Karpas-422 (cell line): ENCODE measurements at regions not wholly inside any gene's neighbourhood (a gene's known extent, or its start where the extent isn't known, plus 50 kb on each side); places are given as distances from the start of the nearest gene placed in this dataset.

Experiments used
- DNase-seq: peaks from one replicate; pipeline ENCODE4 v3.0.0-alpha.2; 2015
- H2AFZ ChIP-seq: fragments of 200-600 bp; sonication (generic); 2 replicates; pipeline ENCODE4 v1.6.1; 2014; ENCODE audit warnings: antibody characterized with exemption, low read length, mixed read lengths
- H3K27ac ChIP-seq: fragments of 200-600 bp; sonication (generic); 2 replicates; pipeline ENCODE4 v1.5.1; 2014; ENCODE audit warnings: mild to moderate bottlenecking, low read length, moderate library complexity
- H3K27me3 ChIP-seq: fragments of 200-600 bp; sonication (generic); 2 replicates; pipeline ENCODE4 v1.6.1; 2014; ENCODE audit warnings: low read length, mixed read lengths
- H3K36me3 ChIP-seq: fragments of 200-600 bp; sonication (generic); 2 replicates; pipeline ENCODE4 v1.6.1; 2014; ENCODE audit warnings: low read length, mixed read lengths; ENCODE audit not compliant: insufficient read depth
- H3K4me1 ChIP-seq: fragments of 200-600 bp; sonication (generic); 2 replicates; pipeline ENCODE4 v1.6.1; 2014; ENCODE audit warnings: mild to moderate bottlenecking, low read length, mixed read lengths
- H3K4me2 ChIP-seq: fragments of 200-600 bp; sonication (generic); 2 replicates; pipeline ENCODE4 v1.6.1; 2014; ENCODE audit warnings: low read length, low read depth, mild to moderate bottlenecking; ENCODE audit not compliant: poor library complexity, severe bottlenecking
- H3K4me3 ChIP-seq: fragments of 200-600 bp; sonication (generic); 2 replicates; pipeline ENCODE4 v1.5.1; 2014; ENCODE audit warnings: mild to moderate bottlenecking, antibody characterized with exemption, low read length, mixed read lengths
- H3K79me2 ChIP-seq: fragments of 200-600 bp; sonication (generic); 2 replicates; pipeline ENCODE4 v1.6.1; 2014; ENCODE audit warnings: mild to moderate bottlenecking, low read length, mixed read lengths
- H3K9ac ChIP-seq: fragments of 200-600 bp; sonication (generic); 2 replicates; pipeline ENCODE4 v1.6.0; 2014; ENCODE audit warnings: low read length
- H3K9me2 ChIP-seq: fragments of 200-600 bp; sonication (generic), shearing (Covaris generic); replicated peaks from 2 replicates; pipeline ENCODE4 v1.6.0; 2014; ENCODE audit warnings: mild to moderate bottlenecking, low read length, moderate library complexity; ENCODE audit not compliant: insufficient read depth
- H3K9me3 ChIP-seq: fragments of 300-700, 200-600 bp; sonication (generic); 2 replicates; pipeline ENCODE4 v1.6.1; 2014; ENCODE audit warnings: low read length, mixed read lengths
- H4K20me1 ChIP-seq: fragments of 200-600 bp; sonication (generic); 2 replicates; pipeline ENCODE4 v1.6.1; 2014; ENCODE audit warnings: mild to moderate bottlenecking, antibody characterized with exemption, low read length, low read depth; ENCODE audit not compliant: insufficient read depth

DNA sequence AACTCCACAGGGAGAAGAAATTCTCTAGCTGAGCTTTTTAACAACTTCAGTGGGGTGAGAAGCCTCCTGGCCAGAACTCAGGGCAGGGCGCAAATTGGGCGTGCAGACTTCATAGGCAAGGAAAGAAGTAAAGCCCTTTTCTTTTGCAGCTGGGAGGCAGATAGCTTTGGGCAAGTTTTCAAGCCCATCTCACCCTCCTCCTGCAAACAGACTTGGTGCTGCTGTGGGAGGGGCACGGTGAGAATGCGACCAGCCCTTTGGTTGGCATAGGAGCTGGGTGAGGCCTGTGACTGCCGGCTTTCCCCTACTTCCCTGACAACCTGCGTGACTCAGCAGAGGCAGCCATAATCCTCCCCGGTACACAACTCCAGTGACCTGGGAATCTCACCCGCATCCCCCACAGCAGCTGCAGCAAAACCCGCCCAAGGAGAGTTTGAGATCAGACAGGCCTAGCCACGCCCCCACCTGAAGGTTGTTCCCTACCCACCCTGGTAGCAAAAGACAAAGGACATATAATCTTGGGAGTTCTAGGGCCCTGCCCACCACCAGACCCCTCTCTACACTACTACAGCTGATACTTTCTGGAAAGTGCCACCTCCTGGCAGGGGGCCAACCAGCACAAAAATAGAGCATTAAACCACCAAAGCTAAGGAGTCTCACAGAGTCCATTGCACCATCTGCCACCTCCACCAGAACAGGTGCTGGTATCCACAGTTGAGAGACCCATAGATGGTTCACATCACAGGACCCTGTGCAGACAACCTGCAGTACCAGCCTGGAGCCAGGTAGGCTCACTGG, 195.5 kb upstream of the CCL2 start:
- no peak overlapping the region for H3K4me3 ChIP-seq
- no peaks in the 10 kb centered on the region for H3K79me2 ChIP-seq
- H3K4me1 ChIP-seq: no peaks in the 10 kb centered on the region
- H2AFZ ChIP-seq: no peak overlapping the region
- H3K4me2 ChIP-seq: no peak overlapping the region
- H3K9ac ChIP-seq: no peak overlapping the region
- H3K9me3 ChIP-seq: no peaks in the 10 kb centered on the region
- H3K9me2 ChIP-seq: no peaks in the 10 kb centered on the region
- H4K20me1 ChIP-seq: no peaks in the 10 kb centered on the region
- no peaks in the 10 kb centered on the region for H3K27me3 ChIP-seq
- no peak overlapping the region for H3K27ac ChIP-seq
- DNase-seq: no peak
- H3K36me3 ChIP-seq: no peaks in the 10 kb centered on the region

- Histone ChIP-seq H3K36me3 (no peaks in the 10 kb centered on the region), H3K9me3 (no peaks in the 10 kb centered on the region), H2AFZ (no peak overlapping the region), H3K27me3 (peaks cover 2% of the 10 kb centered on the region; the same call in 1 of the 2 replicates), H3K27ac (no peak overlapping the region), H3K9me2 (no peaks in the 10 kb centered on the region), H3K4me2 (no peak overlapping the region), H3K4me3 (no peak overlapping the region), H4K20me1 (no peaks in the 10 kb centered on the region), H3K4me1 (no peaks in the 10 kb centered on the region), H3K79me2 (no peaks in the 10 kb centered on the region), H3K9ac (no peak overlapping the region)
- DNase-seq: no peak
Observed at GRCh38 chr17:34066528-34066927, 188.6 kb upstream of the CCL2 start.

GRCh38 chr17:34067011-34067410, 188.1 kb upstream of the CCL2 start:
- H2AFZ ChIP-seq: no peak overlapping the region
- no peaks in the 10 kb centered on the region for H3K36me3 ChIP-seq
- DNase-seq: no peak
- no peaks in the 10 kb centered on the region for H3K9me3 ChIP-seq
- no peaks in the 10 kb centered on the region for H3K9me2 ChIP-seq
- no peak overlapping the region for H3K4me2 ChIP-seq
- H3K9ac ChIP-seq: no peak overlapping the region
- H3K79me2 ChIP-seq: no peaks in the 10 kb centered on the region
- H3K27ac ChIP-seq: no peak overlapping the region
- H4K20me1 ChIP-seq: no peaks in the 10 kb centered on the region
- H3K27me3 ChIP-seq: peaks cover 2% of the 10 kb centered on the region; the same call in 1 of the 2 replicates
- H3K4me1 ChIP-seq: no peaks in the 10 kb centered on the region
- H3K4me3 ChIP-seq: no peak overlapping the region

DNA sequence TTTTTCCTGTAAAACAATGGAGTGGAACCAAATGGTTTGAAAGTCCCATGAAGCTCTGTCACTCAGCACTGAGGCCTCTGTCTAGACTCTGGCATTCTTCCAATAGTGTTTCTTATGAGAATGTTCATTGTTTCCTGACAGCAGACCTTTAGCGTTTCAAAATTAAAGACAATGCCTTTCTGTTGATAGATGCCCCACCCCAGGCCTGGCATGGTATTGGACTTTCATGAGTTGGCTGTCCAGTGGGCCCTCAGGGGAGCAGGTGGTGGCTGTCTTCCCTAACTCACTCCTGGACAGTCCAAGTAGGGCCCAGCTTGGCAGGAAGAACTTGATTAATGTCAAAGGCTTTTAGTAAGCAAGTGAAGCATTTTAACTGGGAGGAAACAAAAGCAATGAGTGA, 186.5 kb upstream of the CCL2 start:
- H3K27me3 ChIP-seq: peaks cover 2% of the 10 kb centered on the region; the same call in 1 of the 2 replicates
- no peaks in the 10 kb centered on the region for H3K9me3 ChIP-seq
- H3K4me2 ChIP-seq: no peak overlapping the region
- H3K4me3 ChIP-seq: no peak overlapping the region
- H2AFZ ChIP-seq: no peak overlapping the region
- no peaks in the 10 kb centered on the region for H3K79me2 ChIP-seq
- DNase-seq: no peak
- H3K9ac ChIP-seq: no peak overlapping the region
- H3K9me2 ChIP-seq: no peaks in the 10 kb centered on the region
- H4K20me1 ChIP-seq: no peaks in the 10 kb centered on the region
- no peaks in the 10 kb centered on the region for H3K4me1 ChIP-seq
- no peaks in the 10 kb centered on the region for H3K36me3 ChIP-seq
- no peak overlapping the region for H3K27ac ChIP-seq

- H3K9me2 ChIP-seq: no peaks in the 10 kb centered on the region
- no peaks in the 10 kb centered on the region for H3K4me1 ChIP-seq
- no peak overlapping the region for H3K27ac ChIP-seq
- H3K9me3 ChIP-seq: no peaks in the 10 kb centered on the region
- H3K4me2 ChIP-seq: no peak overlapping the region
- H3K79me2 ChIP-seq: no peaks in the 10 kb centered on the region
- no peak for DNase-seq
- no peak overlapping the region for H2AFZ ChIP-seq
- H3K4me3 ChIP-seq: no peak overlapping the region
- no peaks in the 10 kb centered on the region for H4K20me1 ChIP-seq
- H3K36me3 ChIP-seq: no peaks in the 10 kb centered on the region
- no peak overlapping the region for H3K9ac ChIP-seq
- H3K27me3 ChIP-seq: peaks cover 2% of the 10 kb centered on the region; the same call in 1 of the 2 replicates
Observed at GRCh38 chr17:34070712-34071111, 184.4 kb upstream of the CCL2 start.

DNA sequence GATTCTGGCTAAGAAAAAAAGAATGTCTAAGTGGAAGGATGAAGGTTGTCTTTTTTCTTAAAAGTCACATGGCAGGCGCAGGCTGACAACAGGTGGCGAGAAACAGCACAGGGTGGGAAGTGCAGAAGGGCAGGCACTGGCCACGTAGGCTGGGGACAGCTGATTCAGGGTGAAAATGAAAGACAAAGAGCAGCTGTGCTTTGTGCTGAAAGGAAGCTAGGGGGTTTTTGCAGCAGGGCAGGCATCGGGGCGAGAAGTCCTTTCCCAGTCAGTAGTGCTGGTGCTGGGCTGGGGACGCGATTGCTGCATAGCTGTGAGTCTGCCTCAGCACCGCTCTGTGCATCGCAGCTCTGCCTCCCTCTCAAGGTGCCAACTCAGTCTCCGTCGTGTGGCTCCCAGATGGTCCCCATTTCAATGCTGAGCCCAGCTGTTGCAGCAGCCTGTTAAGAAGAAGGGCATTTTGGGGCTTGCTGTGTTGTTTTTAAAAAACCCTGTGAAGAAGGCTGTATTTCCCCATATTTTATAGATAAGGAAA, 183.1 kb upstream of the CCL2 start:
- Histone ChIP-seq H3K27me3 (no peaks in the 10 kb centered on the region), H3K27ac (no peak overlapping the region), H3K9ac (no peak overlapping the region), H3K36me3 (no peaks in the 10 kb centered on the region), H3K9me2 (no peaks in the 10 kb centered on the region), H3K79me2 (no peaks in the 10 kb centered on the region), H3K4me2 (no peak overlapping the region), H2AFZ (no peak overlapping the region), H4K20me1 (no peaks in the 10 kb centered on the region), H3K9me3 (no peaks in the 10 kb centered on the region), H3K4me1 (no peaks in the 10 kb centered on the region), H3K4me3 (no peak overlapping the region)
- DNase-seq: no peak

- H3K9ac ChIP-seq: no peak overlapping the region
- H3K36me3 ChIP-seq: no peaks in the 10 kb centered on the region
- H3K9me2 ChIP-seq: no peaks in the 10 kb centered on the region
- H3K27me3 ChIP-seq: no peaks in the 10 kb centered on the region
- H3K4me1 ChIP-seq: no peaks in the 10 kb centered on the region
- H2AFZ ChIP-seq: no peak overlapping the region
- no peak for DNase-seq
- no peaks in the 10 kb centered on the region for H4K20me1 ChIP-seq
- no peak overlapping the region for H3K27ac ChIP-seq
- no peak overlapping the region for H3K4me3 ChIP-seq
- no peaks in the 10 kb centered on the region for H3K79me2 ChIP-seq
- no peak overlapping the region for H3K4me2 ChIP-seq
- H3K9me3 ChIP-seq: no peaks in the 10 kb centered on the region
Observed at GRCh38 chr17:34075076-34075475, 180.0 kb upstream of the CCL2 start.

DNA sequence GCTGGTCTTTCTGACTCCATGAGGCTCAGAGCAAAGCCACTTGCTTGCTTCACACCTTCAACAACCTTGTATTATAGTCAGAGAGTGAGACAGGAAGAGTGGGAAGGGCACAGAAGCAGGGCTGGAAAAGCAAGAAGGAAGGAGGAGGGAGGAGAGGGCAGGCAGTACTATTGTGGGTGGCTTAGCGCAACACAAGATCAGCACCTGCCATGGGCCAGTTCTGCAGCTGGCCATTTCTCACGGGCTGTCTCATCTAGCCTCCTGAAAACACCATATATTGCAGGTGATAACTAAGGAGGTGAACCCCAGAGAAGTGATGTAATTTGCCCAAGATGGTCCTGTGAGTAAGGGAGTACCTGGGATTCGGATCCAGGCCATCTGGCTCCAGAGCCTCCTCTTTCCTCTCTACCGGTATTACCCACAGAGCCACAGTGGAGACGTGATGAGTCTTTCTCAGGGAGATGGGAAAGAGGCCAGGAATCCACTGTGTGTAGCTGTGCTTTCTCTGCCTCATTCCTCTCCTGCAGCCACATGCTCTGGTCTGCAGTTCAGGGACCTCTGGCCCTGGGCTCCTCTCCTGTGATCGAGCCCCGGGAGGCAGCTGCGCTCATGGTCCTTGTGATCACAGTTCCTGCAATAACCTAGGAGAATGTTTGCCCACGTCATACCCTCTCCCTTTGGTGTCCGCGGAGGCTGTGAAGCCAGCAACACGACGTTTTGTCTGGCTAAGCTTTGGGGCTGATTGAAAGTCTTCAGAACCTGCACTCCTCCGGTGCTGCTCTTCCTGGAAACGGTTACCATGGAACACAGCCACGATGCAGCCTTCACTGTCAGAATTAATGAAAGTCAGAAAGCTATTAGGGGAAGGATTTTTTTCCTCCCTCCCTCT, 178.1 kb upstream of the CCL2 start:
- no peak for DNase-seq
- Histone ChIP-seq H3K27me3 (no peaks in the 10 kb centered on the region), H4K20me1 (no peaks in the 10 kb centered on the region), H3K4me3 (no peak overlapping the region), H3K79me2 (no peaks in the 10 kb centered on the region), H3K4me2 (no peak overlapping the region), H3K9ac (no peak overlapping the region), H3K9me2 (no peaks in the 10 kb centered on the region), H3K36me3 (no peaks in the 10 kb centered on the region), H3K27ac (no peak overlapping the region), H3K4me1 (no peaks in the 10 kb centered on the region), H2AFZ (no peak overlapping the region), H3K9me3 (no peaks in the 10 kb centered on the region)
